Hepatocyte (in vitro differentiated cells): ENCODE measurements at regions not wholly inside any gene's neighbourhood (a gene's known extent, or its start where the extent isn't known, plus 50 kb on each side); places are given as distances from the start of the nearest gene placed in this dataset.

Source experiments
- CTCF ChIP-seq: fragments of 200-600 bp; sonication (generic); IDR thresholded peaks from 2 replicates; pipeline ENCODE4 v1.5.1; 2016; ENCODE audit warnings: antibody characterized with exemption, mild to moderate bottlenecking; ENCODE audit not compliant: poor library complexity
- EZH2 ChIP-seq: fragments of 200-600 bp; sonication (generic); IDR thresholded peaks from 2 replicates; pipeline ENCODE4 v1.6.1; 2016; ENCODE audit warnings: antibody characterized with exemption, mild to moderate bottlenecking, borderline replicate concordance

- TF ChIP-seq CTCF (no peak), EZH2 (no peak)
Observed at GRCh38 chrX:39525758-39526157, 572.0 kb downstream of the BCOR start.
